Gastroesophageal sphincter (tissue), 4 donors: ENCODE measurements at regions not wholly inside any gene's neighbourhood (a gene's known extent, or its start where the extent isn't known, plus 50 kb on each side); places are given as distances from the start of the nearest gene placed in this dataset.

Experiments used
- ATAC-seq: fragments of 150-250 bp; one replicate; pipeline ENCODE4 v1.9.1; 2016; ENCODE audit warnings: mild to moderate bottlenecking, moderate library complexity
- H3K27ac ChIP-seq, 4 donors: fragments of 200-600 bp; sonication (generic) in 3 of 4; 1 replicate in 3 of 4; 2 replicates in 1 of 4; pipeline ENCODE4 v1.5.1; 2016 to 2019
- H3K27me3 ChIP-seq: fragments of 200-600 bp; sonication (generic); one replicate; pipeline ENCODE4 v1.5.1; 2019
- H3K36me3 ChIP-seq, 2 donors: fragments of 200-600 bp; sonication (generic); one replicate each; pipeline ENCODE4 v1.5.1; 2019; ENCODE audit warnings: control low read depth in 1 of 2
- H3K4me1 ChIP-seq, 3 donors: fragments of 200-600 bp; sonication (generic); 1 replicate in 2 of 3; 2 replicates in 1 of 3; pipeline ENCODE4 v1.5.1; 2016 to 2019; ENCODE audit warnings: control low read depth in 2 of 3
- H3K4me3 ChIP-seq, 2 donors: fragments of 200-600 bp; sonication (generic); one replicate each; pipeline ENCODE4 v1.5.1; 2019; ENCODE audit warnings: mild to moderate bottlenecking in 1 of 2, moderate library complexity in 1 of 2
- H3K9me3 ChIP-seq, 3 donors: fragments of 200-600 bp; sonication (generic); one replicate each; pipeline ENCODE4 v1.5.1; 2017 to 2019; ENCODE audit warnings: control low read depth in 2 of 3
- CTCF ChIP-seq, 4 experiments: fragments of 200-600 bp in 2 of 4; fragments of 450-650 bp in 2 of 4; sonication (generic) in 1 of 4; IDR thresholded peaks; one replicate each; pipeline ENCODE4 v1.5.1; 2017 to 2019; ENCODE audit warnings: antibody characterized with exemption in 4 of 4, mild to moderate bottlenecking in 2 of 4, moderate library complexity in 2 of 4
- EP300 ChIP-seq: sonication (generic); formaldehyde crosslinking; IDR thresholded peaks from one replicate; pipeline ENCODE4 v1.6.1; 2017; ENCODE audit warnings: antibody characterized with exemption, mild to moderate bottlenecking
- POLR2A ChIP-seq, 2 donors: fragments of 450-650 bp; IDR thresholded peaks; one replicate each; pipeline ENCODE4 v1.6.1; 2017; ENCODE audit warnings: antibody characterized with exemption in 2 of 2, mild to moderate bottlenecking in 2 of 2, moderate library complexity in 1 of 2
- POLR2AphosphoS5 ChIP-seq: sonication (generic); formaldehyde crosslinking; IDR thresholded peaks from one replicate; pipeline ENCODE4 v1.6.1; 2017; ENCODE audit warnings: antibody characterized with exemption
- WGBS, 2 donors: methylation state at CpG; one replicate each; pipeline ENCODE4 v1.1.5; 2018; ENCODE audit warnings: low coverage in 1 of 2; 5-methylcytosine and 5-hydroxymethylcytosine counted together

DNA sequence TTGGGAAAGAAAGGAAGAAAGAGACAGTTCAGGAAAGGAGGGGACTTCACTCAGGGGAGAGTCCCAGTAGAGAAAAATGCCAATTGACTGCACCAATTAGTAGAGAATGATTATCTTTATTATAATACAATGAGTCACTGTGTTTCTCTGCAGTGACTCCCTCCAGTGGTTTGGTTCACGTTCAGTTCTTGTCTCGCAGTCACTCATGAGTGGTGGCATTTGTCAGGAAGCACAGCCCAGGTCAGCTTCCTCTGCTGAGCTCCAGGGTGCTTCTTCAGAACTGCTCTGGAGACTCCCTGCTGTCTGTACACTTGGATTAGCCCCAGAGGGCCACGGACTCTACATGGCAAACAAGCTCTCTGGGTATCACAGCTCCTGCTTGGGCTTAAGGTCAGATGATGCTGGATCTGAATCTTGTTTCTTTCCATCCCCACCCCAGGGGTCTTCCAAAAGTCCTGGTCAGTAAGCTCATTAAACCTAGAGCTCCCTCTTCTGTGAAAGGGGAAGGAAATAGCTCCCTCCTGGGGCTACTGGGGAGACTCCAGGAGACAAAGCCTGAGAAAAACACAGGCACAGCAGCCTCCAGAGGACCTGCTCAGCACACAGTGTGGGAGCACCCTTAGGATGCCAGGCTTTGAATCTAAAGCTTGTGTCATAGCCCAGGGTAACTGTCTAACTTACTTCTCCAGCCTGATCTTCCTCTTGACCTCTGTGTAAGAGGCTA lies 619.0 kb downstream of the AJAP1 start:
- TF ChIP-seq EP300 (no peak), POLR2A (IDR thresholded peaks at IDR 0.05) (no peak)
- ATAC-seq = no peak
- H3K4me3 ChIP-seq = no peak overlapping the region
- H3K27me3 ChIP-seq = peaks cover 42% of the 10 kb centered on the region
- no peak overlapping the region for H3K27ac ChIP-seq
- peaks cover 0 to 7% (median 0%) of the 10 kb centered on the region in 3 donors for H3K9me3 ChIP-seq
- no peaks in the 10 kb centered on the region for H3K4me1 ChIP-seq
- H3K36me3 ChIP-seq = no peaks in the 10 kb centered on the region
- WGBS, 2 donors = 40 to 60% methylated on average over 1 of the region's 3 CpGs

GRCh38 chr1:5272325-5272724 lies 617.9 kb downstream of the AJAP1 start:
- Histone ChIP-seq H3K4me1 (no peaks in the 10 kb centered on the region), H3K9me3 (peaks cover 0 to 7% (median 0%) of the 10 kb centered on the region in 3 donors), H3K36me3 (no peaks in the 10 kb centered on the region), H3K4me3 (no peak overlapping the region), H3K27me3 (peaks cover 50% of the 10 kb centered on the region), H3K27ac (no peak overlapping the region)
- 82 to 100% methylated on average over 4 to 7 of the region's 7 CpGs for WGBS, 2 donors
- ATAC-seq = no peak
- TF ChIP-seq POLR2A (IDR thresholded peaks at IDR 0.05) (no peak), EP300 (no peak), POLR2AphosphoS5 (no peak), CTCF (IDR thresholded peaks at IDR 0.05) (no peak)

GRCh38 chr1:5271264-5271663 lies 616.9 kb downstream of the AJAP1 start:
- H3K27me3 ChIP-seq = peaks cover 54% of the 10 kb centered on the region

GRCh38 chr1:5269901-5270300 lies 615.5 kb downstream of the AJAP1 start:
- WGBS, 2 donors = no CpG with 5 or more reads among the region's 3 CpGs

More at GRCh38 chr1:5271264-5271663, 616.9 kb downstream of the AJAP1 start:
- no peaks in the 10 kb centered on the region for H3K36me3 ChIP-seq
- H3K9me3 ChIP-seq = peaks cover 0 to 7% (median 0%) of the 10 kb centered on the region in 3 donors
- H3K27ac ChIP-seq = no peak overlapping the region
- ATAC-seq = no peak
- H3K4me1 ChIP-seq = no peaks in the 10 kb centered on the region
- TF ChIP-seq EP300 (no peak), POLR2A (IDR thresholded peaks at IDR 0.05) (no peak), CTCF (IDR thresholded peaks at IDR 0.05) (no peak), POLR2AphosphoS5 (no peak)
- H3K4me3 ChIP-seq = no peak overlapping the region
- WGBS, 2 donors = 80 to 100% methylated on average over 1 to 2 of the region's 2 CpGs

DNA sequence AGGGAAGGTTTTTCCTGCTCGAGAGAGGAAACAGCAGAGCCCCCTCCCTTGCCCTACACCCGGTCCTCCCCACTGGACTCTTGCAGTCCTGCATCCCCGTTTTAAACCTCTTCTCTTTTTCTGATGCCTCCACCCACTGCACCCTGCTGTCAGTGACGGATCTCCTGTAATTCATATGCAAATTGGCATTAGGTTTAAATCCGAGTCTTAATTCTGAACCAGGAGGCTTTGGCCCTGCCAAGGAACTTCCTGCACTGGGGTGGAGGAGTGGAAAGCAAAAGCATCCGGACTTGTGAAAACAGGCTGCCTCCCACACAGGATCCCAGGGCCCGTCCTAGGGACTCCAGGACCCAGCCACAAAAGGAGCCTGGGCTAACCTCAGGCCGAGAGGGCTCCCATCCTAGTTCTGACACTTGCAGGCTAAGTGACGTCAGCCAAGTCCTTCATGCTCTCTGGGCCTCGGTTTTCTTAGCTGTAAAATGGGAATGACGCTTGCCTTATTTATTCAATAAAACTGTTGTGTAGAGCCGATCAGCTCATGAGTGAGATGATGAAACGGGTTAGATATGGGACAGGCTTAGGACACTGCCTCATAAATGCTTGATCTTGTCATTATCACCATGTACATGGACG lies 613.3 kb downstream of the AJAP1 start:
- H3K27ac ChIP-seq = no peak overlapping the region
- no peak for TF ChIP-seq POLR2A (IDR thresholded peaks at IDR 0.05)
- no peak for TF ChIP-seq POLR2AphosphoS5
- no peak for TF ChIP-seq EP300
- TF ChIP-seq CTCF (IDR thresholded peaks at IDR 0.05) = no peak
- ATAC-seq = no peak
- no peak overlapping the region for H3K4me3 ChIP-seq
- 7 to 48% methylated on average over 5 to 13 of the region's 14 CpGs for WGBS, 2 donors
- no peaks in the 10 kb centered on the region for H3K4me1 ChIP-seq
- H3K9me3 ChIP-seq = peaks cover 0 to 7% (median 0%) of the 10 kb centered on the region in 3 donors
- H3K27me3 ChIP-seq = peaks cover 50% of the 10 kb centered on the region
- H3K36me3 ChIP-seq = no peaks in the 10 kb centered on the region

More at GRCh38 chr1:5269901-5270300, 615.5 kb downstream of the AJAP1 start:
- Histone ChIP-seq H3K27ac (no peak overlapping the region), H3K4me3 (no peak overlapping the region), H3K36me3 (no peaks in the 10 kb centered on the region), H3K9me3 (peaks cover 0 to 7% (median 0%) of the 10 kb centered on the region in 3 donors), H3K4me1 (no peaks in the 10 kb centered on the region), H3K27me3 (peaks cover 50% of the 10 kb centered on the region)
- no peak for ATAC-seq
- TF ChIP-seq POLR2A (IDR thresholded peaks at IDR 0.05) (no peak), EP300 (no peak)
